Activated CD8-positive, alpha-beta memory T cell treated with anti-CD3 and anti-CD28 coated beads for 36 hours (primary cell): ENCODE measurements at regions not wholly inside any gene's neighbourhood (a gene's known extent, or its start where the extent isn't known, plus 50 kb on each side); places are given as distances from the start of the nearest gene placed in this dataset.
"Not testable (repeated sequence)": the region's sequence is repeated elsewhere in the genome, so short reads cannot be mapped to it uniquely, and the experiment has no call there.

ENCODE experiments used
- CTCF ChIA-PET: fragments of 350-600 bp; sonication (Branson Sonifier 250); formaldehyde crosslinking; loops from one replicate; lab custom pipeline; 2021; ENCODE audit warnings: antibody characterized with exemption; lab: Charles Lee
- POLR2A ChIA-PET: fragments of 350-600 bp; sonication (Branson Sonifier 250); formaldehyde crosslinking; loops from one replicate; lab custom pipeline; 2021; ENCODE audit warnings: antibody characterized with exemption; lab: Charles Lee

DNA sequence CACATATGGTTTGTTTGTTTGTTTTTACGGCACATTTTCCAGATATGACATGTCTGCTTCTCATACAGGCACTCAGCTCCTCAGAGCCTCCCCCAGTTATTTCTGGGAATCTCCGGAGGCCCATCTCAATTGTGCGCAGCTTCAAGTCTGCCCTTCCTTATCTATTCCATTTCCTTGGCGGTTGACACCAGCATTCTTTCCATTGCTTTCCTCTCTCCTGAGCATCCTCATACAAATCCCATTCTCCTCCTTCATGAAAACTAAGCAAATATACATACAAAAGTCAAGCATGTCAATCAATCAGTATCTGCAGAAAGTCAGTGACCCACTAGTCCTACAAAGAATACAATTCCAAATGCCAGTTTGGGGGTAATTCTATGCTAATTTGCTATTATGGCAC, 166.7 kb downstream of the SQOR start:
- POLR2A ChIA-PET, result no interaction called here
- CTCF ChIA-PET, result interaction anchor here (1.5 kb wide), 1 partner anchor 23 kb away, joined by 3 read pairs; no protein-coding TSS in a partner anchor

DNA sequence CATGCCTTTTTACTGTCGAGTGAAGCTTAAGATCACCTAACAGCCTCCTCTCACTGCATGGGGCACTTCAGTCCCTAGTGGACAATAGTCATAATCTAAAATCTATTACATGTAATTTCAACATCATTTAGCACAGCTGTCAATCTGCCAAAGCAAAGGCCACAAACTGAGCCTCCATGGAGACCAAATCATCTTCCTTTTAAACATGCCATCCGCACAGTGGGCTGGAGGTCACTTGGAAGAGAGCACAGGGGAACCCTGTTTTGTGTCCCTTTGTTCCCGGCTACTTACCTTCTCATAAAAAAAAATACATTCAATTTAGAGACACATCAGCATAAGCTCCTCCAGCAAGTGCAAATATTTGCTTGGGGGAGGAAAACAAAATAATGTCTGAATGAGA, 167.3 kb downstream of the SQOR start:
- CTCF ChIA-PET, result interaction anchor here (1.5 kb wide), 1 partner anchor 24 kb away, joined by 3 read pairs; no protein-coding TSS in a partner anchor
- POLR2A ChIA-PET, result no interaction called here

DNA sequence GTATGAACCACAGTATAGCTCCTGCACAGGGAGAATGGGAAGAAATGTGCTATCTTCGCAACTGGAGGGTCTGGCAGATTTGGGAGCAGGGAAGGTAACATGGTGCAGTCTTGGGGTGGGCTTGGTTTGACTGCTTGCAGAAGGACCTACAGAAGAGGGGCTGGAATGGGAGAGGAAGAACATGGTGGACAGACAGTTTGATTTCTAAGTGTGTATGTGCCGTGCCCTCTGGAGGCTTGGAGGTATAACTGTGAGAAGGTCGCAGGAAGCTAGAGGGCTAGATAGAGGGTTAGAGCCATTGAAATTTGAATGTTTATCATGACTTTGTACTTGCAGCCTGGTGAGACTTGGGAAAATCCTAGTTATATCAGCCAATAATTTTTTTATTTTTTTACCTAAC, 169.2 kb downstream of the SQOR start:
- ChIA-PET POLR2A (no interaction called here), CTCF (no interaction called here)

DNA sequence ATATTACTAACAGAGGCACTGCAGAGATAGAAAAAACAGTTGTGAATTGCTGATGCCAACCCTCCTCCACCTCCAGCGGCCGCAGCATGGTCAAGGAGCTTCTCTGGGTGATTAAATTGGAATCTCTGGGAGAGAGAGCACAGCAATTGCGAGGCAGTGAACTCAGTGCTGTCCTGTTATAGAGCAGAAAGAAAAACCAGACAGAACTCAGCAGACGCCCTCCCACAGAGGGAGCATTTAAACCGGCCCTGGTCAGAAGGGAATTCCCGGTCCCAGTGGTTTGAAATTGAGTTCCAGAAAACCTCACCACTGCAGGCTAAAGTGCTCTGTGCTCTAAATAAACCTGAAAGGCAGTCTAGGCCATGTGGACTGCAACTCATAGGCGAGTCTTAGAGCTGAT, 175.4 kb downstream of the SQOR start:
- CTCF ChIA-PET, result no interaction called here
- POLR2A ChIA-PET, result no interaction called here

DNA sequence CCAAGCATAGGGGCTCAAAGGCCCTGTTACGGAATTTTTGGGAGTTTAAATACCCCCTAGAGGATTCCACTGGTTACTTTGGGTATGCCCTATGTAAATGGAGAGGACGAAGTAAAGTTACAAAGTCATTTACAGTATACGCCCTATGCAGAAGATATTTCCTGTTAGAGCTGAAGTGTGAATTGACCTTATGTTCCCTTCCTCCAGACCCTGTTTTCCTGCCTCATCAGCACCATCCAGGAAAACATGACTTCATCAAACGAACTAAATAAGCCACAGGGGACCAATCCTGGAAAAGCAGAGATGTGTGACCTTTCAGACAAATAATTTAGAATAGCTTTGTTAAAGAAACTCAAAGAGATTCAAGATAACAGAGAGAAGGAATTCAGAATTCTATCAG, 177.4 kb downstream of the SQOR start:
- POLR2A ChIA-PET, result no interaction called here
- CTCF ChIA-PET, result no interaction called here

DNA sequence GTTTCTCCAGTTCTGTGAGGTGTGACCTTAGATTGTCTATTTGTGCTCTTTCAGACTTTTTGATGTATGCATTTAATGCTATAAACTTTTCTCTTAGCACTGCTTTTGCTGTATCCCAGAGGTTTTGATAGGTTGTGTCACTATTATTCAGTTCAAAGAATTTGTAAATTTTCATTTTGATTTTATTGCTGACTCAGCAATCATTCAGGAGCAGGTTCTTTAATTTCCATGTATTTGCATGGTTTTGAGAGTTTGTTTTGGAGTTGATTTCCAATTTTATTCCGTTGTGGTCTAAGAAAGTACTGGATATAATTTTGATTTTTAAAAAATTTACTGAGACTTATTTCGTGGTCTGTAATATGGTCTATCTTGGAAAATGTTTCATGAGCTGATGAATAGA, 182.7 kb downstream of the SQOR start:
- CTCF ChIA-PET, result interaction anchor here (0.7 kb wide), 1 partner anchor 47 kb away, joined by 3 read pairs; no protein-coding TSS in a partner anchor
- POLR2A ChIA-PET, result not testable (repeated sequence)

DNA sequence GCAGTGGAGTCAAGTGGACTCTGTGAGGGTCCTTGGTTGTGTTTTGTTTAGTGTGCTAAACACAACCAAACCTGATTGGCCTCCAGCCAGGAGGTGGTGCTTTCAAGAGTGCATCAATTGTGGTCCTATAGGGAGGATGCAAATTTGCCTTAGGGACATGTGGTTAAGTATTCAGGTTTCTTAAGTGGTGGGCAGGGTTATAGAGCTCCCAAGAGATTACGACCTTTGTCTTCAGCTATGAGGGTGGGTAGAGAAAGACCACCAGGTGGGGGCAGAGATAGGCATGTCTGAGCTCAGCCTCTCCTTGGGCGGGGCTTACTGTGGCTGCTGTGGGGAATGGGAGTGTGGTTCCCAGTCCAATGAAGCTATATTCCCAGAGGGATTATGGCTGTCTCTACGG, 186.6 kb downstream of the SQOR start:
- ChIA-PET POLR2A (no interaction called here), CTCF (no interaction called here)

DNA sequence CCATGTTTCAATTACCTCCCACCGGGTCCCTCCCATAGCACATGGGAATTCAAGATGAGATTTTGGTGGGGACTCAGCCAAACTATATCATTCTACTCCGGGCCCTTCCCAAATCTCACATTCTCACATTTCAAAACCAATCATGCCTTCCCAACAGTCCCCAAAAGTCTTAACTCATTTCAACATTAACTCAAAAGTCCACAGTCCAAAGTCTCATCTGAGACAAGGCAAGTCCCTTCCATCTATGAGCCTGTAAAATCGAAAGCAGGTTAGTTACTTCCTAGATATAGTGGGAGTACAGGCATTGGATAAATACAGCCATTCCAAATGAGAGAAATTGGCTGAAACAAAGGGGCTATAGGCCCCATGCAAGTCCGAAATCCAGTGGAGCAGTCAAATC, 188.1 kb downstream of the SQOR start:
- POLR2A ChIA-PET, CTCF ChIA-PET: not testable (repeated sequence)

DNA sequence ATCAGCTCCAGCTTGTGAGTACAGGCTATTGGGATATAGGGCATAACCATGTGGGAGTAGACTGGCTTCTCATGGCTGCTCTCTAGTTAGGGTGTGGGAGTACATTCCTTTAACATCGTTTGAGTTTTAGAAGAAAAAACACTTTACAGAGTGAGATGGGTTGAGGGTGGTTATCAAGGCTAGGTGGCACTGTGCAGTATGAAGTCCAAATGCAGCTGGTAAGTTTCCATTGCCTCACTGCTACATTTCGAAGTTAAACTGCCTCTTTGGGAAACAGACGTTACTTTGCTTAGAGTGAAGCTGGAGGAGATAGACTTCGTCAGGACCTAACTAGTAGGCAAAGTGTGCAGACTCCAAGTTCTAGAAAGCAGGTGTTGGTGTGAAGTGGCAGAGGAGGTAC, 192.4 kb downstream of the SQOR start:
- POLR2A ChIA-PET, result no interaction called here

DNA sequence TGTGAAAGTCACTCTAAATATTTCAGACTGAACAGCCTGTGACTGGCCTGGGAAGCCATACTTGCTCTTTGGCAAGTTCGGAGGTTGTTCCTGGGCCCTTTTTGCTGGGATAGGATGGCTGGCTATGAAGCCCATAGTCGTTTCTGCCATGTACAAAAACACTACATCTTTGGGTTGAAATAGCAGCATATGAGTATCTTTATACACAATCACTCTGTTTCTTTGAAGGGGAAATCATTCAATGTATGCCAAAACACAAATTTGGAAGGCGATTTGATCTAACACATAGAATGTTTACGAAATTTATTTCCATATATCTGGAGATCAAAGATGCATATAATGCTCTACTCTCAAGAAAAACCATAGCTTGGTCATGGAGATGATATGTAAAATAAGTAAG, 192.9 kb downstream of the SQOR start:
- POLR2A ChIA-PET, result no interaction called here
- CTCF ChIA-PET, result no interaction called here

More for the DNA sequence above, 192.4 kb downstream of the SQOR start:
- CTCF ChIA-PET, result no interaction called here

DNA sequence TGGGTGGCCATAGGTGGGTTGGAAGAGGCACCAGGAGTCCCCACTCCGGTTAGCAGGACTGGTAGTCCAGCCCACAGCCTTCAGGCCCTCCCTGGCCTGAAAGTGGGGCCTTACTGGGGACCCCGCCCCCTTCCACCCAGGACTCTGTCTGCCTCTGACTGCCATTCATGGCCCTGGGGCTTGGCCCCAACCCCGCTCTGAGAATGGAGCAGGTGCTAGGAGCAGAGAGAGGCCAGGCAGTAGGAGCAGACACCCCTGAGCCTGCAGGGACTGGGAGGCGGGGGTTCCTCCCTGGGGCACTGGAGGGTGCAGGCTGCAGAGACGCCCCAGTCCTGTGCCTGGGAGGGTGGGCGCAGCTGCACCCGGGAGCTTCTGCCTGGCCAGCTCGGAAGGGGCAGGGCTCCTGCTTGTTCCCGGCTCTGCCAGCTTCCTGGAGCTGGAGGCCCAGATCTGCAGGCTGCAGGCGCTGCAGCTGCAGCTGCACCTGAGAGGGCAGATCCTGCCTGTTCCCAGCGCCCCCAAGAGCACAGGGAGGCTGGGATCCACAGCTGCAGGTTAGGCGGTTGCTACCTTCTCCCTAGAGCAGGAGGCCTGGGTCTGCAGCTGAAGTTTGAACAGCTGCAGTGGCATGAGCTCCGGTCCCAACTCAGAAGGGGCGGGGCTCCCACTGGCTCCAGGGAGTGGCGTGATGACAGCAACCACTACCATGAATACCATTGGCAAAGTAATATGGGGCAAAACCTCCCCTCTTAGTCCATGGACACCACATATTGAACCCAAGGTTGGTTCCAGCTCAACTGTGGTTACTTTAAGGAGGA, 194.7 kb downstream of the SQOR start:
- ChIA-PET POLR2A (no interaction called here), CTCF (no interaction called here)

DNA sequence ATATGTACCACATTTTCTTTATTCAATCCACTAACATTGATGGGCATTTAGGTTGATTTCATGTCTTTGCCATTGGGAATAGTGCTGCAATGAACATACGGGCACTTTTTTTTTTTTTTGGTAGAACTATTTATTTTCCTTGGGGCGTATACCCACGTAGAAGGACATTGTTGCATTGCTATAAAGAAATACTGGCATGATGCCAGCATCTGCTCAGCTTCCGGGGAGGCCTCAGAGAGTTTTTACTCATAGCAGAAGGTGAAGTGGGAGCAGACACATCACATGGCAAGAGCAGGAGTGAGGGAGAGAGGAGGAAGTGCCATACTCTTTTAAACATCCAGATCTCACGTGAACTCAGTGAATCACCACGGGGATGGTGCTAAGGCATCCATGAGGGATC, 197.0 kb downstream of the SQOR start:
- CTCF ChIA-PET, result no interaction called here
- POLR2A ChIA-PET, result no interaction called here

DNA sequence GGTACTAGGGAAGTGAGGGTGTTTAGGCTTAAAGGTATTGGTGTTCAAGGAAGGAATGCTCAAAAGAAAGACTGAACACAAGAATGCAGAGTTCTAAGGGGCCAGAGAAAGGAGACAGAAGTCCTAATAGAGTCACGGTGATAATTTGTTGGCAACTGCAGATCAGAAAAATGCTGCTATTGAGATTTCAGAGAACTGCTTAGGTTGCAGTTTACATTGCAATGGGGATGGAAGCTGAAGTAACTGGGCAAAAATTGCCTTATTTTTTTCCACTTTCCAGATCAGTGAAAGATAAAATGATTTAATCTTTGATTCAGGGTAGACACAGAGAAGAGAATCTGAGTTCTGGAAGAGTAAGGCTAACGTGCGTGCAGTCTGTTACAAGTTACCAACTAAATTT, 199.8 kb downstream of the SQOR start:
- ChIA-PET POLR2A (no interaction called here), CTCF (no interaction called here)

DNA sequence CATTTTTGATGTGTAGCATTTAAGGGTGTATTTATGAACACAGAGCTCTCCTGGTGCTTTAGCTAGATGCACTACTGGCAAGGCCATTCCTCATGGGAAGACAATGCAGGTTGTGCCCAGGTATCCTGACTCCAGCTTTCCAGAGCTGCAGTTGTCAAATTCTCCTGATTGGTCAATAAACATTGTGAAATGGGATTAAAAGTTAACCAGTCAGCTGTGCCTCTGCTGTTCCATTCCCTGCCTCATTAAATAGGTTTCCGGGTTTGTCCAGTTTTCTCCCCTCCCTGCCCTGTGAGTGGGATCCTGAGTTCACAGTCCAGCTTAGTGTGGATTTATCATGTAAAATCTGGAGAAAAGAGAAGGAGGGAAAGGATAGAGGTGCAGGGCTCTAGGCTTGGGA, 207.3 kb downstream of the SQOR start:
- POLR2A ChIA-PET, result no interaction called here
- CTCF ChIA-PET, result no interaction called here

DNA sequence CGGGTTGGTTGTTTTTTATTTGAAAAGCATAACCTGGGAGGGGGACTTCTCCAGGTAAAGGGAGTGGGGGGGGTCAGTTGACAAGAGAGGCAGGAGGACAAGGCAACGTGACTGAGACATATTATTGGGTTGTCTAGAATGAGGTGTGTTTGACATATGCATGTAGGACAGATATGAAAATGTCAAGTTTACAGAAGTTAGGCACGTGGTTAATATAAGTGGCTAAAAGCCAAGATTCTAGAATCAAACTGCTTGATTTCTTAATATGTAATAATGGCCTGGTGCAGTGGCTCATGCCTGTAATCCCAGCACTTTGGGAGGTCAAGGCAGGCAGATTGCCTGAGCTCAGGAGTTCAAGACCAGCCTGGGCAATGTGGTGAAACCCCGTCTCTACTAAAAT, 212.8 kb downstream of the SQOR start:
- POLR2A ChIA-PET, result no interaction called here
- CTCF ChIA-PET, result no interaction called here

DNA sequence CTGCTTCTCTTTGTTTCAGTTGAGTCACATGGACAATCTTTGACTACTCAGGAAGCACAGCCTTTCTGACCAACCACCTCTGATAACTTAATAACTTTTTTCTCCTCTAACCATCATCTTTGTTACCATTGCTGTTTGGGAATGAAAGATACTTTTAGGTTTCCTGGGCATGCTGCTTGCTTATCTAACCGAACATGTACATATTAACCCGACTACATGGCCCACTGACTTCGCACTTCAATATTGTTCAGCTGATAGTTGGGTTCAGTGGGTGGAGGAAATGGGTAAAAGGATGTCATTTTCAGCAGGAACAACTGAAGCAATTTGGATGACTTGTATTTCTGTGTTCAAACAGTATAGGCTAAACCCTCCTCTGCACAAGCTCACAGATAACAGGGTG, 214.3 kb downstream of the SQOR start:
- ChIA-PET CTCF (no interaction called here), POLR2A (no interaction called here)

DNA sequence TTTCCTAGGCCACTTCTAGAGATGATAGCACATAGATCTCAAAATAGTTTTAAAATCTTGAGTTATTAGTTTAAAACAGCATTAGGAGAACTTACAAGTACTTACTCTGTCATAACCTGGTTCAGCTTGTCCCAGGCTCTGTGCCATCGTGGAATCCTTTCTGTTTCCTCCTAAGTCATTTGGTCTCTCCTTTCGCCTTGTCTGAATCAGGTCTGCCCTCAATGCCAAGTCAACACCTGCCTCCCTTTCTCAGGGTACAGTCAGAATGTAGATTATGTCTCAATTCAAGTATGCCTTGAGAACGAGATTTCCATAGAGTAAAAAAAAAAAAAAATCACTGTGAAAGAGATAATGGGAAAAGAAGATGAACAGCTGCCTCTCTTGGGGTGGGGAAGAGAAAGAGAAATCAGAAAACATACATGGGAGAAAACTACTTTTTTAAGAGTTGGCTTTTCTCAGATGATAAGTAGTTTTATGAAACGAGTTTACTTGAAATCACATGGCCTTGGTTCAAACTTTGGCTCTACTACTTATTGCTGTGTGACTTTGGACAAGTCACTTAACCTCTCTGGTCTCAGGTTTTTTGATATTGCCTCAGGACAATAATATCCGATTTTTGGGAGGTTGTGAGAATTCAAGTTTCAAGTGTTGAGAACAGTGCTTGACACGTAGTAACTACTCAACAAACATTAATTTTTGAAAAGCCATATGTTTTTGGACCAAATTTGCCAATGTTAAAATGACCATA, 219.8 kb downstream of the SQOR start:
- ChIA-PET CTCF (no interaction called here), POLR2A (no interaction called here)

DNA sequence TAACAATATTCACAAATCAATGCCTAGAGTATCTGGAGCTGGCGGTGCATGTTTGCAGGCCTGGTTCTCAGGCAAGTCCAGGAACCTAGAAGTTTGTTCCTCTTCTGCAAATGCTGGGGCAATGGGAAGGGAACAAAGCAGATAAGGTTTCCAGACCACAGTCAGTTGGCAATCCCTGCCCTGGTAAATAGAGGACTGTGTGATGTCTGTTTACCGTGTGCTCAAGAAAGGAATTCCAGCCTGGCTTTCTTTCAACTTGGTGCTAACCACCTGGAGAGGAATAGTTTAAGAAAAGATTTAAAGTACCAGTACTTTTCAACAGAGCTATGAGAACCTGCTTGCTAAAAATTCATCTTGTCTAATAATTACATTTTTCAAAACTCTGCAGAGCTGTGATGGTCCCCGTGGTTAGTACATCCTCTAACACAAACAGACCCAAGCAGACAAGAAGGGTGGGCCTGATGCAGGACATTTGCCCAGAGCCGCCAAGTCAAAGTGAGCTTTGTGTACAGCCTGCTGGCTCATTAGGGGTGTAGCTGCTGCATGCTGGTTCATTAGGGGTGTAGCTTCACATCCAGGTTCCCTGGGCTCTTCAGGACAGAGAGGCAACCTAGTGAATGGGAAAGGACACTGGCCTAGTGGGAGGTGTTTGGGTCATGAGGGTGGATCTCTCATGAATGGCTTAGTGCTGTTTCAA, 220.5 kb downstream of the SQOR start:
- ChIA-PET CTCF (no interaction called here), POLR2A (no interaction called here)

DNA sequence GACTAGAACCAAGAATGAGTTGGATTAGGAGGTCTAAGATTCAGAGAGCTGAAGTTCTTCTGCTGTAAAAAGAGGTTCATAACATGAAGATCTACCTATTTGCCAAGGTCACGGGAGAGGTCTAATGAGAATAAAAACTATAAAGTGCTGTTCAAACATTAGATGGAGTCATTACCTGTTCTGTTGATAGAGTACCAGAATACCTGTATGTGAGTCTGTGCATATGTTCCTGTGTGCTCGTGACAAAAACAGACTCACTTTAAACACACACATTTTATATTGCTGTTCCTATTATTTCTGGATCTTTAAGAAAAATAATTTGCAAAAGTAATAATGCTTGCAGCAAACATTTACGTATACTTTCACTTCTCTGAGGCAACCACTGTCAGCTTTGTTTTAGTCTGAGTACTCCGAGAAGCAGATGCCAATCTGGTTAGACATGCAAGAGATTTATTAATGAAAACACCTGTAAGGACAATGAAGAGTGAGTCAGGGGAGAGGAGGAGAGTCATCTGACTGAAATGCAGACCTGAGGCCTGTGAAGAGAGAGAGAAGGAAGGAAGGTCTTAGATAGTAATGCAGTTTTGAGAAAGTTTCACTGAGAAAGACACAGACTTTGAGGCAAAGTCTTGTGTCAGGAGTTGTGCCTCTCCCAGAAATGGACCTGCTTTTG, 221.2 kb downstream of the SQOR start:
- CTCF ChIA-PET, result no interaction called here

DNA sequence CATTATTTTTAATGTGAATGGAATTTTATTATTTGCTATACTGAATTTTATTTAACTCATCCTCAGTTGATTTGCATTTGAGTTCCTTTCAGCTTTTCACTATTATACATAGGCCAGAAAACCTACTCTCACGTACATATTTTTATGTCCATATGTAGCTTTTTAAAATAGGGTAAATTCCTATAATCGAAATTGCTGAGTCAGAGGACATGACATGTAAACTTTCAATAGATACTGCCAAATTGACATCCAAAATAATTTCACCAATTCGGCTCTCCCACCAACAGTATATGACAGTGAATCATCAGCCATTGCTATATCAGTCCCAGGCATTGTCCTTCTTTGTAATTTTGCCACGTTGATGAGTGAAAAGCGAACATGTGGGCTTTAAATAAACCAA, 222.5 kb downstream of the SQOR start:
- ChIA-PET POLR2A (no interaction called here), CTCF (no interaction called here)

More for the DNA sequence above, 221.2 kb downstream of the SQOR start:
- POLR2A ChIA-PET, result no interaction called here
